Stimulated activated memory B cell treated with anti-CD40 and anti-IgM and Interleukin-4, amounts not matched to agents 10 μg/mL and 1 μg/mL and 100 μg/mL, for 72 hours (primary cell): ENCODE measurements at regions not wholly inside any gene's neighbourhood (a gene's known extent, or its start where the extent isn't known, plus 50 kb on each side); places are given as distances from the start of the nearest gene placed in this dataset.
"Not testable (repeated sequence)": the region's sequence is repeated elsewhere in the genome, so short reads cannot be mapped to it uniquely, and the experiment has no call there.

Source experiments
- ATAC-seq: fragments of 150-1000 bp; cut with Tn5 transposase; 2 replicates; pipeline ENCODE4 v1.10.0; 2021
- H3K27ac Mint-ChIP-seq: one replicate; pipeline ENCODE4 v1.8.0; 2022; ENCODE audit warnings: mild to moderate bottlenecking, mixed read lengths
- H3K27me3 Mint-ChIP-seq: one replicate; pipeline ENCODE4 v1.8.0; 2022; ENCODE audit warnings: mixed read lengths
- H3K36me3 Mint-ChIP-seq: one replicate; pipeline ENCODE4 v1.8.0; 2022; ENCODE audit warnings: mixed read lengths
- H3K4me1 Mint-ChIP-seq: one replicate; pipeline ENCODE4 v1.8.0; 2022; ENCODE audit warnings: mixed read lengths
- H3K4me3 Mint-ChIP-seq: one replicate; pipeline ENCODE4 v1.8.0; 2022; ENCODE audit warnings: mild to moderate bottlenecking, moderate library complexity, mixed read lengths
- H3K9me3 Mint-ChIP-seq: one replicate; pipeline ENCODE4 v1.8.0; 2022; ENCODE audit warnings: mixed read lengths

GRCh38 chr2:228777855-228778355, 493.2 kb downstream of the PID1 start:
- no peak for ATAC-seq
- Mint-ChIP-seq H3K27me3 (no peaks in the 10 kb centered on the region), H3K4me3 (no peak overlapping the region), H3K4me1 (no peaks in the 10 kb centered on the region), H3K27ac (no peak overlapping the region), H3K36me3 (no peaks in the 10 kb centered on the region), H3K9me3 (peaks cover 5% of the 10 kb centered on the region)

GRCh38 chr2:228774548-228774947, 496.5 kb downstream of the PID1 start:
- ATAC-seq, result no peak

GRCh38 chr2:228771774-228772173, 499.3 kb downstream of the PID1 start:
- H3K27me3 Mint-ChIP-seq, result no peaks in the 10 kb centered on the region
- H3K4me1 Mint-ChIP-seq, result no peaks in the 10 kb centered on the region
- peaks cover 5% of the 10 kb centered on the region for H3K9me3 Mint-ChIP-seq
- no peaks in the 10 kb centered on the region for H3K36me3 Mint-ChIP-seq
- H3K4me3 Mint-ChIP-seq, result no peak overlapping the region
- H3K27ac Mint-ChIP-seq, result no peak overlapping the region
- ATAC-seq, result no peak

More at GRCh38 chr2:228774548-228774947, 496.5 kb downstream of the PID1 start:
- Mint-ChIP-seq H3K27ac (no peak overlapping the region), H3K9me3 (peaks cover 5% of the 10 kb centered on the region), H3K27me3 (no peaks in the 10 kb centered on the region), H3K36me3 (no peaks in the 10 kb centered on the region), H3K4me3 (no peak overlapping the region), H3K4me1 (no peaks in the 10 kb centered on the region)

GRCh38 chr2:228771315-228771714, 499.8 kb downstream of the PID1 start:
- no peak for ATAC-seq
- Mint-ChIP-seq H3K9me3 (peaks cover 5% of the 10 kb centered on the region), H3K27me3 (no peaks in the 10 kb centered on the region), H3K27ac (no peak overlapping the region), H3K4me3 (no peak overlapping the region), H3K36me3 (no peaks in the 10 kb centered on the region), H3K4me1 (no peaks in the 10 kb centered on the region)

GRCh38 chr2:228768818-228769217, 502.3 kb downstream of the PID1 start:
- H3K4me3 Mint-ChIP-seq, result no peak overlapping the region
- H3K36me3 Mint-ChIP-seq, result no peaks in the 10 kb centered on the region
- no peaks in the 10 kb centered on the region for H3K27me3 Mint-ChIP-seq
- H3K4me1 Mint-ChIP-seq, result no peaks in the 10 kb centered on the region
- peaks cover 3% of the 10 kb centered on the region for H3K9me3 Mint-ChIP-seq
- H3K27ac Mint-ChIP-seq, result no peak overlapping the region
- no peak for ATAC-seq

GRCh38 chr2:228768141-228768540, 502.9 kb downstream of the PID1 start:
- not testable (repeated sequence) for H3K9me3 Mint-ChIP-seq, H3K36me3 Mint-ChIP-seq, H3K4me1 Mint-ChIP-seq, H3K4me3 Mint-ChIP-seq, ATAC-seq, H3K27me3 Mint-ChIP-seq, H3K27ac Mint-ChIP-seq

- ATAC-seq, result no peak
- Mint-ChIP-seq H3K9me3 (peaks cover 3% of the 10 kb centered on the region), H3K4me1 (no peaks in the 10 kb centered on the region), H3K27ac (no peak overlapping the region), H3K27me3 (no peaks in the 10 kb centered on the region), H3K36me3 (no peaks in the 10 kb centered on the region), H3K4me3 (no peak overlapping the region)
Observed at GRCh38 chr2:228767196-228767595, 503.9 kb downstream of the PID1 start.

- H3K27me3 Mint-ChIP-seq, result no peaks in the 10 kb centered on the region
- H3K4me3 Mint-ChIP-seq, result no peak overlapping the region
- no peak overlapping the region for H3K27ac Mint-ChIP-seq
- H3K4me1 Mint-ChIP-seq, result no peaks in the 10 kb centered on the region
- no peaks in the 10 kb centered on the region for H3K36me3 Mint-ChIP-seq
- ATAC-seq, result no peak
- H3K9me3 Mint-ChIP-seq, result peaks cover 3% of the 10 kb centered on the region
Observed at GRCh38 chr2:228763379-228763981, 507.6 kb downstream of the PID1 start.

- H3K9me3 Mint-ChIP-seq, result peaks cover 3% of the 10 kb centered on the region
- H3K27ac Mint-ChIP-seq, result no peak overlapping the region
- no peaks in the 10 kb centered on the region for H3K4me1 Mint-ChIP-seq
Observed at GRCh38 chr2:228762565-228762964, 508.5 kb downstream of the PID1 start.

GRCh38 chr2:228755661-228756060, 515.4 kb downstream of the PID1 start:
- not testable (repeated sequence) for H3K9me3 Mint-ChIP-seq, H3K36me3 Mint-ChIP-seq, H3K27me3 Mint-ChIP-seq, ATAC-seq, H3K27ac Mint-ChIP-seq, H3K4me3 Mint-ChIP-seq, H3K4me1 Mint-ChIP-seq

More at GRCh38 chr2:228762565-228762964, 508.5 kb downstream of the PID1 start:
- no peak for ATAC-seq
- Mint-ChIP-seq H3K4me3 (no peak overlapping the region), H3K27me3 (no peaks in the 10 kb centered on the region), H3K36me3 (no peaks in the 10 kb centered on the region)

GRCh38 chr2:228747483-228747882, 523.6 kb downstream of the PID1 start:
- H3K27ac Mint-ChIP-seq, result no peak overlapping the region
- no peaks in the 10 kb centered on the region for H3K4me1 Mint-ChIP-seq
- ATAC-seq, result no peak
- no peaks in the 10 kb centered on the region for H3K36me3 Mint-ChIP-seq
- H3K4me3 Mint-ChIP-seq, result no peak overlapping the region
- no peaks in the 10 kb centered on the region for H3K9me3 Mint-ChIP-seq
- H3K27me3 Mint-ChIP-seq, result no peaks in the 10 kb centered on the region

GRCh38 chr2:228738671-228739380, 532.3 kb downstream of the PID1 start:
- Mint-ChIP-seq H3K4me3 (no peak overlapping the region), H3K4me1 (no peaks in the 10 kb centered on the region), H3K27ac (no peak overlapping the region), H3K27me3 (no peaks in the 10 kb centered on the region), H3K36me3 (no peaks in the 10 kb centered on the region), H3K9me3 (peaks cover 5% of the 10 kb centered on the region)
- no peak for ATAC-seq

- Mint-ChIP-seq H3K27ac (no peak overlapping the region), H3K27me3 (no peaks in the 10 kb centered on the region), H3K36me3 (no peaks in the 10 kb centered on the region), H3K9me3 (peaks cover 5% of the 10 kb centered on the region), H3K4me1 (no peaks in the 10 kb centered on the region), H3K4me3 (no peak overlapping the region)
- ATAC-seq, result no peak
Observed at GRCh38 chr2:228735697-228736096, 535.4 kb downstream of the PID1 start.

GRCh38 chr2:228731517-228731916, 539.6 kb downstream of the PID1 start:
- Mint-ChIP-seq H3K4me1 (no peaks in the 10 kb centered on the region), H3K36me3 (no peaks in the 10 kb centered on the region), H3K27ac (no peak overlapping the region), H3K27me3 (no peaks in the 10 kb centered on the region), H3K4me3 (no peak overlapping the region), H3K9me3 (peaks cover 2% of the 10 kb centered on the region)
- no peak for ATAC-seq

- no peaks in the 10 kb centered on the region for H3K36me3 Mint-ChIP-seq
- H3K4me3 Mint-ChIP-seq, result no peak overlapping the region
Observed at GRCh38 chr2:228728961-228729360, 542.1 kb downstream of the PID1 start.

GRCh38 chr2:228725031-228725430, 543.5 kb upstream of the SPHKAP start:
- Mint-ChIP-seq H3K4me1 (no peaks in the 10 kb centered on the region), H3K4me3 (no peak overlapping the region), H3K27me3 (no peaks in the 10 kb centered on the region), H3K9me3 (peaks cover 4% of the 10 kb centered on the region), H3K36me3 (no peaks in the 10 kb centered on the region), H3K27ac (no peak overlapping the region)
- no peak for ATAC-seq

More at GRCh38 chr2:228728961-228729360, 542.1 kb downstream of the PID1 start:
- H3K27me3 Mint-ChIP-seq, result no peaks in the 10 kb centered on the region
- peaks cover 2% of the 10 kb centered on the region for H3K9me3 Mint-ChIP-seq
- H3K4me1 Mint-ChIP-seq, result no peaks in the 10 kb centered on the region
- H3K27ac Mint-ChIP-seq, result no peak overlapping the region
- ATAC-seq, result no peak
